KG1 (cell line): ENCODE measurements at regions not wholly inside any gene's neighbourhood (a gene's known extent, or its start where the extent isn't known, plus 50 kb on each side); places are given as distances from the start of the nearest gene placed in this dataset.
"Not testable (repeated sequence)": the region's sequence is repeated elsewhere in the genome, so short reads cannot be mapped to it uniquely, and the experiment has no call there.

Source experiments
- DNase-seq: peaks from one replicate; lab custom pipeline; 2025; lab: John Stamatoyannopoulos, UW

- DNase-seq: no peak
Measured at GRCh38 chr13:58625703-58626389, 994.3 kb downstream of the PCDH17 start.

- DNase-seq: no peak
Measured at GRCh38 chr13:58630794-58631193, 999.2 kb downstream of the PCDH17 start.

- DNase-seq: no peak
Measured at GRCh38 chr13:58633226-58633625, 1001.7 kb downstream of the PCDH17 start.

- no peak for DNase-seq
Measured at GRCh38 chr13:58655086-58655485, 1023.5 kb downstream of the PCDH17 start.

GRCh38 chr13:58660826-58661225 is 1029.3 kb downstream of the PCDH17 start:
- DNase-seq: no peak

GRCh38 chr13:58666331-58666730 is 1034.8 kb downstream of the PCDH17 start:
- no peak for DNase-seq

- no peak for DNase-seq
Measured at GRCh38 chr13:58667096-58667495, 1035.6 kb downstream of the PCDH17 start.

- DNase-seq: no peak
Measured at GRCh38 chr13:58680115-58680514, 1048.6 kb downstream of the PCDH17 start.

GRCh38 chr13:58682616-58683015 is 1051.1 kb downstream of the PCDH17 start:
- DNase-seq: no peak

- no peak for DNase-seq
Measured at GRCh38 chr13:58687148-58687547, 1055.6 kb downstream of the PCDH17 start.

GRCh38 chr13:58698531-58698930 is 1067.0 kb downstream of the PCDH17 start:
- DNase-seq: no peak

- DNase-seq: no peak
Measured at GRCh38 chr13:58704953-58705352, 1073.4 kb downstream of the PCDH17 start.

- no peak for DNase-seq
Measured at GRCh38 chr13:58706421-58706820, 1074.9 kb downstream of the PCDH17 start.

- no peak for DNase-seq
Measured at GRCh38 chr13:58712191-58712590, 1080.6 kb downstream of the PCDH17 start.

GRCh38 chr13:58714016-58714415 is 1082.5 kb downstream of the PCDH17 start:
- not testable (repeated sequence) for DNase-seq

- DNase-seq: no peak
Measured at GRCh38 chr13:58721273-58721672, 1089.7 kb downstream of the PCDH17 start.

GRCh38 chr13:58728126-58728525 is 1096.6 kb downstream of the PCDH17 start:
- no peak for DNase-seq

GRCh38 chr13:58729361-58729760 is 1097.8 kb downstream of the PCDH17 start:
- DNase-seq: no peak

- no peak for DNase-seq
Measured at GRCh38 chr13:58744686-58745085, 1113.1 kb downstream of the PCDH17 start.

- DNase-seq: no peak
Measured at GRCh38 chr13:58767566-58767965, 1136.0 kb downstream of the PCDH17 start.

- DNase-seq: no peak
Measured at GRCh38 chr13:58773280-58773859, 1141.8 kb downstream of the PCDH17 start.

- no peak for DNase-seq
Measured at GRCh38 chr13:58782736-58783135, 1151.2 kb downstream of the PCDH17 start.

GRCh38 chr13:58792854-58793253 is 1161.3 kb downstream of the PCDH17 start:
- DNase-seq: no peak

GRCh38 chr13:58795715-58796114 is 1164.2 kb downstream of the PCDH17 start:
- no peak for DNase-seq
